SK-N-SH treated with all-trans-retinoic acid at 6 μM for 48 hours (cell line): ENCODE measurements at regions not wholly inside any gene's neighbourhood (a gene's known extent, or its start where the extent isn't known, plus 50 kb on each side); places are given as distances from the start of the nearest gene placed in this dataset.

ENCODE experiments used
- ATAC-seq: fragments of 200-7000 bp; cut with Tn5 transposase; 3 replicates; pipeline ENCODE4 v1.9.1; 2020; ENCODE audit warnings: mild to moderate bottlenecking, moderate library complexity
- BACH2 ChIP-seq: fragments of 250-450 bp; sonication (Bioruptor Pico); IDR thresholded peaks from 2 replicates; pipeline ENCODE4 v1.9.0; 2021; ENCODE audit warnings: mild to moderate bottlenecking, borderline replicate concordance
- ESRRG ChIP-seq: fragments of 250-450 bp; sonication (Bioruptor Pico); IDR thresholded peaks from 2 replicates; pipeline ENCODE4 v1.6.1; 2021; ENCODE audit warnings: mild to moderate bottlenecking
- GLIS3 ChIP-seq: fragments of 250-450 bp; sonication (Bioruptor Pico); IDR thresholded peaks from 2 replicates; pipeline ENCODE4 v1.5.0; 2020; ENCODE audit warnings: mild to moderate bottlenecking, moderate library complexity
- ISL1 ChIP-seq: fragments of 250-450 bp; sonication (Bioruptor Pico); IDR thresholded peaks from 2 replicates; pipeline ENCODE4 v2.1.2; 2022; ENCODE audit warnings: mild to moderate bottlenecking, moderate library complexity
- OSR1 ChIP-seq: fragments of 250-450 bp; sonication (Bioruptor Pico); IDR thresholded peaks from 2 replicates; pipeline ENCODE4 v1.8.0; 2022; ENCODE audit warnings: moderate library complexity, mild to moderate bottlenecking, inconsistent platforms
- PPARA ChIP-seq: fragments of 250-450 bp; sonication (Bioruptor Pico); IDR thresholded peaks from 2 replicates; pipeline ENCODE4 v1.5.0; 2020; ENCODE audit warnings: mild to moderate bottlenecking, borderline replicate concordance
- RARB ChIP-seq: fragments of 250-450 bp; sonication (Bioruptor Pico); IDR thresholded peaks from 2 replicates; pipeline ENCODE4 v1.8.0; 2021; ENCODE audit warnings: mild to moderate bottlenecking, moderate library complexity
- SNAI2 ChIP-seq: fragments of 250-450 bp; sonication (Bioruptor Pico); IDR thresholded peaks from 2 replicates; pipeline ENCODE4 v1.5.0; 2020; ENCODE audit warnings: mild to moderate bottlenecking, moderate library complexity
- TCF4 ChIP-seq: fragments of 250-450 bp; sonication (Bioruptor Pico); IDR thresholded peaks from 2 replicates; pipeline ENCODE4 v1.8.0; 2021; ENCODE audit warnings: mild to moderate bottlenecking, moderate library complexity, borderline replicate concordance
- TOX ChIP-seq: fragments of 250-450 bp; sonication (Bioruptor Pico); IDR thresholded peaks from 2 replicates; pipeline ENCODE4 v1.8.0; 2021; ENCODE audit warnings: mild to moderate bottlenecking, moderate library complexity, borderline replicate concordance
- ZC3H10 ChIP-seq: fragments of 250-450 bp; sonication (Bioruptor Pico); IDR thresholded peaks from 2 replicates; pipeline ENCODE4 v1.5.1; 2021; ENCODE audit warnings: mild to moderate bottlenecking, moderate library complexity
- ZFP3 ChIP-seq: fragments of 250-450 bp; sonication (Bioruptor Pico); IDR thresholded peaks from 2 replicates; pipeline ENCODE4 v1.5.0; 2020; ENCODE audit warnings: mild to moderate bottlenecking, moderate library complexity
- ZFP30 ChIP-seq: fragments of 450-650 bp; formaldehyde crosslinking; IDR thresholded peaks from 2 replicates; pipeline ENCODE4 v1.5.0; 2022; ENCODE audit warnings: mild to moderate bottlenecking, moderate library complexity
- ZNF565 ChIP-seq: fragments of 450-650 bp; formaldehyde crosslinking; conservative IDR thresholded peaks from 2 replicates; pipeline ENCODE4 v1.5.0; 2020; ENCODE audit warnings: low read depth, mild to moderate bottlenecking, moderate library complexity
- ZNF70 ChIP-seq: fragments of 450-650 bp; formaldehyde crosslinking; IDR thresholded peaks from 2 replicates; pipeline ENCODE4 v1.5.0; 2020; ENCODE audit warnings: mild to moderate bottlenecking, moderate library complexity
- ZNF8 ChIP-seq: fragments of 450-650 bp; formaldehyde crosslinking; IDR thresholded peaks from 2 replicates; pipeline ENCODE4 v1.5.0; 2020; ENCODE audit warnings: mild to moderate bottlenecking, moderate library complexity
- TF ChIP-seq, protein P1 (sequence below): fragments of 250-450 bp; sonication (Bioruptor Pico); IDR thresholded peaks from 2 replicates; pipeline ENCODE4 v1.8.0; 2021; ENCODE audit warnings: low read depth, mild to moderate bottlenecking, moderate library complexity, borderline replicate concordance
- TF ChIP-seq, protein P2 (sequence below): fragments of 250-450 bp; sonication (Bioruptor Pico); IDR thresholded peaks from 2 replicates; pipeline ENCODE4 v1.5.0; 2020; ENCODE audit warnings: mild to moderate bottlenecking, moderate library complexity
- TF ChIP-seq, protein P3 (sequence below): fragments of 250-450 bp; sonication (Bioruptor Pico); IDR thresholded peaks from 2 replicates; pipeline ENCODE4 v1.5.1; 2021; ENCODE audit warnings: mild to moderate bottlenecking, moderate library complexity
- TF ChIP-seq, protein P4 (sequence below): fragments of 250-450 bp; sonication (Bioruptor Pico); IDR thresholded peaks from 2 replicates; pipeline ENCODE4 v1.8.0; 2020; ENCODE audit warnings: mild to moderate bottlenecking, moderate library complexity, borderline replicate concordance
- TF ChIP-seq, protein P5 (sequence below): fragments of 250-450 bp; sonication (Bioruptor Pico); IDR thresholded peaks from 2 replicates; pipeline ENCODE4 v1.5.1; 2020; ENCODE audit warnings: low read depth, mild to moderate bottlenecking, moderate library complexity

DNA sequence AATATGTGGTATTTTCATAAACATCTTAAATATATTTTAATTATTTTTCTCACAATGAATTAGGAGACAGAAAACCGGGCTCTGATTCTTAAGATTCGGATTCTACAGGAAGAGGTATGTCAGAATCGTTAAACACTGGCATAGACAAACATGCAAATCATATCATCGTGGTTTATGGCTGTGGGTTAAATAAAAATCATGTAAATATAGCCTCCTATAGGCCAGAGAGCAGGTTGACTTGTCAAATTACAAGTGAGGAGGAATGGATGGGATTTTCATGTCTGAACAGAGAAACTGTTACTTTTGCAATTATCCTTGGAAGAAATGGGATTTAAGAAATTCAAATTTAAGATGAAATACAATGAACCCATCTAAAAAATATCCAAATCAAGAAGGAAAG, 74.9 kb upstream of the BCAT1 start:
- ATAC-seq = no peak
- no peak for TF ChIP-seq ZNF565 (CRISPR knock-in tag)
- TF ChIP-seq TCF4 (CRISPR knock-in tag) = no peak

DNA sequence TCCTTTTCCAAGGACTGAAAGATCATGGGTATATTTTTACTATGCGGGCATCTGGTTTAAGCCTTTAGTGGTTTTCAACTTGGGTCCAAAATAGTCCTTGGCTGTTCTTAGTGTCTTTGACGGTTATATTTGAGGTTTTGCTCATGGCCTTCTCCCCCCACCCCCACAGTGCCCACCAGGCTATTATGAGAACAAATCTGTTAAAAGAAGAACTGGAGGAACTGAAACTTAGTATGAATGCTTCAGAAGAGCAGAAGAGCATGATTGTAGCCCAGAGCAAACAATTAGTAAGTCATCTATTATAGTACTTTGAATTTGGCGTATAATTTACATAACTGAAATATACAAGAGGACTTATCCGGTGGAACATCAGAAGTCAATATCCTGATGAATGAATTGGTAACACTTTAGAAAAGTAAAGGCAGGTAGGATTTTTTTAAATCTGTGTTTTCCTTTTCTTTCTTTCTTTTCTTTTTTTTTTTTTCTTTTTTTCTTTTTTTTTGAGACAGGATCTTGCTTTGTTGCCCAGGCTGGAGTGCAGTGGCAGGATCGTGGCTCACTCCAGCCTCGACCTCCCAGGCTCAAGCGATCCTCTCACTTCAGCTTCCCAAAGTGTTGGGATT, 71.8 kb upstream of the BCAT1 start:
- TF ChIP-seq ZFP3 (CRISPR knock-in tag) = no peak
- TF ChIP-seq, protein P1, sequence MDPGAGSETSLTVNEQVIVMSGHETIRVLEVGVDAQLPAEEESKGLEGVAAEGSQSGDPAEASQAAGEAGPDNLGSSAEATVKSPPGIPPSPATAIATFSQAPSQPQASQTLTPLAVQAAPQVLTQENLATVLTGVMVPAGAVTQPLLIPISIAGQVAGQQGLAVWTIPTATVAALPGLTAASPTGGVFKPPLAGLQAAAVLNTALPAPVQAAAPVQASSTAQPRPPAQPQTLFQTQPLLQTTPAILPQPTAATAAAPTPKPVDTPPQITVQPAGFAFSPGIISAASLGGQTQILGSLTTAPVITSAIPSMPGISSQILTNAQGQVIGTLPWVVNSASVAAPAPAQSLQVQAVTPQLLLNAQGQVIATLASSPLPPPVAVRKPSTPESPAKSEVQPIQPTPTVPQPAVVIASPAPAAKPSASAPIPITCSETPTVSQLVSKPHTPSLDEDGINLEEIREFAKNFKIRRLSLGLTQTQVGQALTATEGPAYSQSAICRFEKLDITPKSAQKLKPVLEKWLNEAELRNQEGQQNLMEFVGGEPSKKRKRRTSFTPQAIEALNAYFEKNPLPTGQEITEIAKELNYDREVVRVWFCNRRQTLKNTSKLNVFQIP = no peak
- TF ChIP-seq SNAI2 (CRISPR knock-in tag) = no peak
- TF ChIP-seq ZNF8 = no peak
- no peak for TF ChIP-seq ZC3H10 (CRISPR knock-in tag)
- TF ChIP-seq GLIS3 = no peak
- TF ChIP-seq, protein P2, sequence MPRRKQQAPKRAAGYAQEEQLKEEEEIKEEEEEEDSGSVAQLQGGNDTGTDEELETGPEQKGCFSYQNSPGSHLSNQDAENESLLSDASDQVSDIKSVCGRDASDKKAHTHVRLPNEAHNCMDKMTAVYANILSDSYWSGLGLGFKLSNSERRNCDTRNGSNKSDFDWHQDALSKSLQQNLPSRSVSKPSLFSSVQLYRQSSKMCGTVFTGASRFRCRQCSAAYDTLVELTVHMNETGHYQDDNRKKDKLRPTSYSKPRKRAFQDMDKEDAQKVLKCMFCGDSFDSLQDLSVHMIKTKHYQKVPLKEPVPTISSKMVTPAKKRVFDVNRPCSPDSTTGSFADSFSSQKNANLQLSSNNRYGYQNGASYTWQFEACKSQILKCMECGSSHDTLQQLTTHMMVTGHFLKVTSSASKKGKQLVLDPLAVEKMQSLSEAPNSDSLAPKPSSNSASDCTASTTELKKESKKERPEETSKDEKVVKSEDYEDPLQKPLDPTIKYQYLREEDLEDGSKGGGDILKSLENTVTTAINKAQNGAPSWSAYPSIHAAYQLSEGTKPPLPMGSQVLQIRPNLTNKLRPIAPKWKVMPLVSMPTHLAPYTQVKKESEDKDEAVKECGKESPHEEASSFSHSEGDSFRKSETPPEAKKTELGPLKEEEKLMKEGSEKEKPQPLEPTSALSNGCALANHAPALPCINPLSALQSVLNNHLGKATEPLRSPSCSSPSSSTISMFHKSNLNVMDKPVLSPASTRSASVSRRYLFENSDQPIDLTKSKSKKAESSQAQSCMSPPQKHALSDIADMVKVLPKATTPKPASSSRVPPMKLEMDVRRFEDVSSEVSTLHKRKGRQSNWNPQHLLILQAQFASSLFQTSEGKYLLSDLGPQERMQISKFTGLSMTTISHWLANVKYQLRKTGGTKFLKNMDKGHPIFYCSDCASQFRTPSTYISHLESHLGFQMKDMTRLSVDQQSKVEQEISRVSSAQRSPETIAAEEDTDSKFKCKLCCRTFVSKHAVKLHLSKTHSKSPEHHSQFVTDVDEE (CRISPR knock-in tag) = no peak
- ATAC-seq = no peak

DNA sequence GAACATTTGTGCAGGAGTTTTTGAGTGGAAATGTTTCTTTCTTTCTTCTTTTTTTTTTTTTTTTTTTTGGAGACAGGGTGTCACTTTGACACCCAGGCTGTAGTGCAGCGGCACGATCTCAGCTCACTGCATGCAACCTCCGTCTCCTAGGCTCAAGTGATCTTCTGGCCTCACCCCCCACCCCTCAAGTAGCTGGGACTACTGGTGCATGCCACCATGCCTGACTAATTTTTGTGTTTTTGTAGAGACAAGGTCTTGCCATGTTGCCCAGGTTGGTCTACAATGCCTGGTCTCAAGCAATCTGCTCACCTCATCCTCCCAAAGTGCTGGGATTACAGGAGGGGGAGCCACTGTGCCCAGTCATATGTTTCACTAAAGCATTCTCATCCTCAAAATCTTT, 69.2 kb upstream of the BCAT1 start:
- TF ChIP-seq ZFP30 (no peak), GLIS3 (no peak), TCF4 (CRISPR knock-in tag) (no peak), ISL1 (CRISPR knock-in tag) (no peak), TOX (CRISPR knock-in tag) (no peak), SNAI2 (CRISPR knock-in tag) (no peak), ZNF565 (CRISPR knock-in tag) (no peak), RARB (CRISPR knock-in tag) (no peak), PPARA (CRISPR knock-in tag) (no peak), ZC3H10 (CRISPR knock-in tag) (no peak), ZNF8 (no peak), OSR1 (CRISPR knock-in tag) (no peak)
- TF ChIP-seq, protein P1 = no peak
- TF ChIP-seq, protein P3, sequence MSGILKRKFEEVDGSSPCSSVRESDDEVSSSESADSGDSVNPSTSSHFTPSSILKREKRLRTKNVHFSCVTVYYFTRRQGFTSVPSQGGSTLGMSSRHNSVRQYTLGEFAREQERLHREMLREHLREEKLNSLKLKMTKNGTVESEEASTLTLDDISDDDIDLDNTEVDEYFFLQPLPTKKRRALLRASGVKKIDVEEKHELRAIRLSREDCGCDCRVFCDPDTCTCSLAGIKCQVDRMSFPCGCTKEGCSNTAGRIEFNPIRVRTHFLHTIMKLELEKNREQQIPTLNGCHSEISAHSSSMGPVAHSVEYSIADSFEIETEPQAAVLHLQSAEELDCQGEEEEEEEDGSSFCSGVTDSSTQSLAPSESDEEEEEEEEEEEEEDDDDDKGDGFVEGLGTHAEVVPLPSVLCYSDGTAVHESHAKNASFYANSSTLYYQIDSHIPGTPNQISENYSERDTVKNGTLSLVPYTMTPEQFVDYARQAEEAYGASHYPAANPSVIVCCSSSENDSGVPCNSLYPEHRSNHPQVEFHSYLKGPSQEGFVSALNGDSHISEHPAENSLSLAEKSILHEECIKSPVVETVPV (CRISPR knock-in tag) = no peak
- TF ChIP-seq, protein P4, sequence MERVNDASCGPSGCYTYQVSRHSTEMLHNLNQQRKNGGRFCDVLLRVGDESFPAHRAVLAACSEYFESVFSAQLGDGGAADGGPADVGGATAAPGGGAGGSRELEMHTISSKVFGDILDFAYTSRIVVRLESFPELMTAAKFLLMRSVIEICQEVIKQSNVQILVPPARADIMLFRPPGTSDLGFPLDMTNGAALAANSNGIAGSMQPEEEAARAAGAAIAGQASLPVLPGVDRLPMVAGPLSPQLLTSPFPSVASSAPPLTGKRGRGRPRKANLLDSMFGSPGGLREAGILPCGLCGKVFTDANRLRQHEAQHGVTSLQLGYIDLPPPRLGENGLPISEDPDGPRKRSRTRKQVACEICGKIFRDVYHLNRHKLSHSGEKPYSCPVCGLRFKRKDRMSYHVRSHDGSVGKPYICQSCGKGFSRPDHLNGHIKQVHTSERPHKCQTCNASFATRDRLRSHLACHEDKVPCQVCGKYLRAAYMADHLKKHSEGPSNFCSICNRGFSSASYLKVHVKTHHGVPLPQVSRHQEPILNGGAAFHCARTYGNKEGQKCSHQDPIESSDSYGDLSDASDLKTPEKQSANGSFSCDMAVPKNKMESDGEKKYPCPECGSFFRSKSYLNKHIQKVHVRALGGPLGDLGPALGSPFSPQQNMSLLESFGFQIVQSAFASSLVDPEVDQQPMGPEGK (CRISPR knock-in tag) = no peak
- TF ChIP-seq, all 23 proteins: peak for 0
- no peak for ATAC-seq

DNA sequence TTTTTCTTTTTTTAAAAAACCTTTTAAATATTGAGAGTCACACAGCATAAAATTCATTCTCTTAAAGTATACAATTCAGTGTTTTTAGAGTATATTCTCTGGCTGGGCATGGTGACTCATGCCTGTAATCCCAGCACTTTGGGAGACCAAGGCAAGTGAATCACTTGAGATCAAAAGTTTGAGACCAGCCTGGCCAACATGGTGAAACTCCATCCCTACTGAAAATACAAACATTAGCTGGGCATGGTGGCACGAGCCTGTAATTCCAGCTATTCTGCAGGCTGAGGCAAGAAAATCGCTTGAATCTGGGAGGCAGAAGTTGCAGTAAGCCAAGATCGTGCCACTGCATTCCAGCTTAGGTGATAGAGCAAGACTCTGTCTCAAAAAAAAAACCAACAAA, 68.4 kb upstream of the BCAT1 start:
- no peak for ATAC-seq
- no peak for TF ChIP-seq OSR1 (CRISPR knock-in tag)

DNA sequence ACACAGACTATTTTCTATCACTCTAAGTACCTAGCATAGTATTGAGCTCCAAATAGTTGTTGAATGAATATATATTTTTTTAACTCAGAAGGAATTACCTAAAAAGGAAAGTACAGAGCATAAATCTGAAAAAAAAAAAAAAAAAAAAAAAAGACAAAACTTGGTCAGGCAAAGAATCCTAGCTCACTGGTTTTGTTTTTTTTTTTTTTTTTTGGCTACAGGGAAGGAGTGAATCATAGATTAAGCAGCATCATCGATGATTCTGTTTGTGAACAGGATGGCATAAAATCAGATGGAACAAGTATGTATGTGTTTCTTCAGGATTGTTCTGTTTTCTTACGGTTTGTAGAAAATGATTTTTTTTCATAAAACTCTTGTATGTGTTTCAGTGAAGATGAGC, 66.1 kb upstream of the BCAT1 start:
- ATAC-seq = no peak
- TF ChIP-seq, protein P5, sequence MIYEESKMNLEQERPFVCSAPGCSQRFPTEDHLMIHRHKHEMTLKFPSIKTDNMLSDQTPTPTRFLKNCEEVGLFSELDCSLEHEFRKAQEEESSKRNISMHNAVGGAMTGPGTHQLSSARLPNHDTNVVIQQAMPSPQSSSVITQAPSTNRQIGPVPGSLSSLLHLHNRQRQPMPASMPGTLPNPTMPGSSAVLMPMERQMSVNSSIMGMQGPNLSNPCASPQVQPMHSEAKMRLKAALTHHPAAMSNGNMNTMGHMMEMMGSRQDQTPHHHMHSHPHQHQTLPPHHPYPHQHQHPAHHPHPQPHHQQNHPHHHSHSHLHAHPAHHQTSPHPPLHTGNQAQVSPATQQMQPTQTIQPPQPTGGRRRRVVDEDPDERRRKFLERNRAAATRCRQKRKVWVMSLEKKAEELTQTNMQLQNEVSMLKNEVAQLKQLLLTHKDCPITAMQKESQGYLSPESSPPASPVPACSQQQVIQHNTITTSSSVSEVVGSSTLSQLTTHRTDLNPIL (CRISPR knock-in tag) = no peak
- no peak for TF ChIP-seq GLIS3
- TF ChIP-seq ZFP30 = no peak
- no peak for TF ChIP-seq ZFP3 (CRISPR knock-in tag)
- no peak for TF ChIP-seq ZNF70 (CRISPR knock-in tag)
- no peak for TF ChIP-seq ISL1 (CRISPR knock-in tag)
- no peak for TF ChIP-seq BACH2
- TF ChIP-seq, protein P2 (CRISPR knock-in tag) = no peak
- no peak for TF ChIP-seq ZNF8
- no peak for TF ChIP-seq ESRRG (CRISPR knock-in tag)
- no peak for TF ChIP-seq SNAI2 (CRISPR knock-in tag)
